ENCODE measurements at regions not wholly inside any gene's neighbourhood (a gene's known extent, or its start where the extent isn't known, plus 50 kb on each side); places are given as distances from the start of the nearest gene placed in this dataset.

- no peak for TF ChIP-seq TAF1 (IDR thresholded peaks at IDR 0.05; ENCODE audit: low read depth)
Observed at GRCh38 chr1:208923946-208924720, 659.4 kb upstream of the CAMK1G start.

- TF ChIP-seq TCF12 (IDR thresholded peaks at IDR 0.05; ENCODE audit: low read depth) (no peak), YY1 (IDR thresholded peaks at IDR 0.05; ENCODE audit: low read depth) (no peak), REST (IDR thresholded peaks at IDR 0.05; ENCODE audit: low read depth) (no peak), CEBPB (IDR thresholded peaks at IDR 0.05) (no peak), MAX (IDR thresholded peaks at IDR 0.05) (no peak), EGR1 (IDR thresholded peaks at IDR 0.05) (no peak), TEAD4 (IDR thresholded peaks at IDR 0.05) (no peak), RAD21 (IDR thresholded peaks at IDR 0.05; ENCODE audit: low read depth) (no peak)
Observed at GRCh38 chr1:208924928-208925327, 658.6 kb upstream of the CAMK1G start.

GRCh38 chr1:208928349-208929010 is 655.0 kb upstream of the CAMK1G start:
- TF ChIP-seq REST (IDR thresholded peaks at IDR 0.05; ENCODE audit: low read depth): no peak
- TF ChIP-seq TAF1 (IDR thresholded peaks at IDR 0.05; ENCODE audit: low read depth): no peak
- no peak for TF ChIP-seq ZBTB7A (IDR thresholded peaks at IDR 0.05; ENCODE audit: low read depth)

GRCh38 chr1:208929575-208929974 is 653.9 kb upstream of the CAMK1G start:
- no peak for TF ChIP-seq YY1 (IDR thresholded peaks at IDR 0.05; ENCODE audit: low read depth)
- TF ChIP-seq TCF12 (IDR thresholded peaks at IDR 0.05; ENCODE audit: low read depth): no peak
- TF ChIP-seq ZBTB7A (IDR thresholded peaks at IDR 0.05; ENCODE audit: low read depth): no peak
- TF ChIP-seq CREB1 (IDR thresholded peaks at IDR 0.05; ENCODE audit: low read depth): no peak
- no peak for TF ChIP-seq EGR1 (IDR thresholded peaks at IDR 0.05)
- TF ChIP-seq FOXM1 (IDR thresholded peaks at IDR 0.05; ENCODE audit: borderline replicate concordance, low read depth): no peak
- no peak for TF ChIP-seq REST (IDR thresholded peaks at IDR 0.05; ENCODE audit: low read depth)
- TF ChIP-seq NFIC (IDR thresholded peaks at IDR 0.05): no peak
- TF ChIP-seq MAX (IDR thresholded peaks at IDR 0.05): no peak
- no peak for TF ChIP-seq CEBPB (IDR thresholded peaks at IDR 0.05)
- TF ChIP-seq RAD21 (IDR thresholded peaks at IDR 0.05; ENCODE audit: low read depth): no peak
- no peak for TF ChIP-seq EP300 (IDR thresholded peaks at IDR 0.05; ENCODE audit: borderline replicate concordance)
- TF ChIP-seq TAF1 (IDR thresholded peaks at IDR 0.05; ENCODE audit: low read depth): no peak
- no peak for TF ChIP-seq TEAD4 (IDR thresholded peaks at IDR 0.05)

GRCh38 chr1:208931936-208932335 is 651.6 kb upstream of the CAMK1G start:
- TF ChIP-seq CREB1 (IDR thresholded peaks at IDR 0.05; ENCODE audit: low read depth) (no peak), TEAD4 (IDR thresholded peaks at IDR 0.05) (no peak), TAF1 (IDR thresholded peaks at IDR 0.05; ENCODE audit: low read depth) (no peak), REST (IDR thresholded peaks at IDR 0.05; ENCODE audit: low read depth) (no peak), ZBTB7A (IDR thresholded peaks at IDR 0.05; ENCODE audit: low read depth) (no peak), NFIC (IDR thresholded peaks at IDR 0.05) (no peak), CEBPB (IDR thresholded peaks at IDR 0.05) (no peak), EP300 (IDR thresholded peaks at IDR 0.05; ENCODE audit: borderline replicate concordance) (no peak), FOXM1 (IDR thresholded peaks at IDR 0.05; ENCODE audit: borderline replicate concordance, low read depth) (no peak)

Data from Ishikawa (cell line).